ENCODE measurements at regions not wholly inside any gene's neighbourhood (a gene's known extent, or its start where the extent isn't known, plus 50 kb on each side); places are given as distances from the start of the nearest gene placed in this dataset.
"Not testable (repeated sequence)": the region's sequence is repeated elsewhere in the genome, so short reads cannot be mapped to it uniquely, and the experiment has no call there.

- H3K27ac Mint-ChIP-seq (ENCODE audit: unreplicated experiment): no peak overlapping the region
- H3K27me3 Mint-ChIP-seq (ENCODE audit: unreplicated experiment): no peaks in the 10 kb centered on the region
- TF ChIP-seq, protein P1, sequence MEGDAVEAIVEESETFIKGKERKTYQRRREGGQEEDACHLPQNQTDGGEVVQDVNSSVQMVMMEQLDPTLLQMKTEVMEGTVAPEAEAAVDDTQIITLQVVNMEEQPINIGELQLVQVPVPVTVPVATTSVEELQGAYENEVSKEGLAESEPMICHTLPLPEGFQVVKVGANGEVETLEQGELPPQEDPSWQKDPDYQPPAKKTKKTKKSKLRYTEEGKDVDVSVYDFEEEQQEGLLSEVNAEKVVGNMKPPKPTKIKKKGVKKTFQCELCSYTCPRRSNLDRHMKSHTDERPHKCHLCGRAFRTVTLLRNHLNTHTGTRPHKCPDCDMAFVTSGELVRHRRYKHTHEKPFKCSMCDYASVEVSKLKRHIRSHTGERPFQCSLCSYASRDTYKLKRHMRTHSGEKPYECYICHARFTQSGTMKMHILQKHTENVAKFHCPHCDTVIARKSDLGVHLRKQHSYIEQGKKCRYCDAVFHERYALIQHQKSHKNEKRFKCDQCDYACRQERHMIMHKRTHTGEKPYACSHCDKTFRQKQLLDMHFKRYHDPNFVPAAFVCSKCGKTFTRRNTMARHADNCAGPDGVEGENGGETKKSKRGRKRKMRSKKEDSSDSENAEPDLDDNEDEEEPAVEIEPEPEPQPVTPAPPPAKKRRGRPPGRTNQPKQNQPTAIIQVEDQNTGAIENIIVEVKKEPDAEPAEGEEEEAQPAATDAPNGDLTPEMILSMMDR (IDR thresholded peaks at IDR 0.05): no peak
- peaks cover 13% of the 10 kb centered on the region for H3K4me1 Mint-ChIP-seq (ENCODE audit: unreplicated experiment)
- DNase-seq (ENCODE audit: extremely low spot score, unreplicated experiment): no peak
- H3K9me3 Mint-ChIP-seq (ENCODE audit: unreplicated experiment): no peaks in the 10 kb centered on the region
- H3K36me3 Mint-ChIP-seq (ENCODE audit: unreplicated experiment): no peaks in the 10 kb centered on the region
- no peak overlapping the region for H3K4me3 Mint-ChIP-seq (ENCODE audit: unreplicated experiment)
Observed at GRCh38 chr4:53841711-53842110, 222.7 kb downstream of the CHIC2 start.

DNA sequence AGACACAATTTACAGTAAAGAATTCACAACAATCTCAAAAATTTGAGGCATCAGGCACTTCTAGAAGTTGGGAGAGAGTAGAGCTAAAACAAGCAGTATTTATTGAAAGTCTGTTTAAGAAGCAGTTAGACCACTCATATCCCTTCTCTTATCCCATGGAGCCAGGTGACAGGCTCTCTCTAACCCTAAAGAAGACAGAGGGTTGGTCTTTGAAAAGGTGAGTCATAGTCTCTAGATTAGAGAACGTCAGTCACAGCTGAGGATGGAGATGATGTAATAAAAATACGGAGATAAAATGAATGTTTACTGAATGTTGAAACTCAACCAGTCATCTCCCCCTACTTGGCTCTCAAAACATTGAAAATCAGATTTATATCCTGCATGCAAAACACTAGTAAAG, 223.8 kb downstream of the CHIC2 start:
- DNase-seq (ENCODE audit: extremely low spot score, unreplicated experiment): no peak
- Mint-ChIP-seq H3K36me3 (ENCODE audit: unreplicated experiment) (no peaks in the 10 kb centered on the region), H3K4me1 (ENCODE audit: unreplicated experiment) (peaks cover 13% of the 10 kb centered on the region), H3K4me3 (ENCODE audit: unreplicated experiment) (no peak overlapping the region), H3K9me3 (ENCODE audit: unreplicated experiment) (no peaks in the 10 kb centered on the region), H3K27ac (ENCODE audit: unreplicated experiment) (no peak overlapping the region), H3K27me3 (ENCODE audit: unreplicated experiment) (no peaks in the 10 kb centered on the region)
- TF ChIP-seq, protein P1 (IDR thresholded peaks at IDR 0.05): no peak

GRCh38 chr4:53833302-53834003, 231.0 kb downstream of the CHIC2 start:
- H3K9me3 Mint-ChIP-seq (ENCODE audit: unreplicated experiment): peaks cover 15% of the 10 kb centered on the region
- not testable (repeated sequence) for H3K27me3 Mint-ChIP-seq (ENCODE audit: unreplicated experiment); H3K27ac Mint-ChIP-seq (ENCODE audit: unreplicated experiment)

DNA sequence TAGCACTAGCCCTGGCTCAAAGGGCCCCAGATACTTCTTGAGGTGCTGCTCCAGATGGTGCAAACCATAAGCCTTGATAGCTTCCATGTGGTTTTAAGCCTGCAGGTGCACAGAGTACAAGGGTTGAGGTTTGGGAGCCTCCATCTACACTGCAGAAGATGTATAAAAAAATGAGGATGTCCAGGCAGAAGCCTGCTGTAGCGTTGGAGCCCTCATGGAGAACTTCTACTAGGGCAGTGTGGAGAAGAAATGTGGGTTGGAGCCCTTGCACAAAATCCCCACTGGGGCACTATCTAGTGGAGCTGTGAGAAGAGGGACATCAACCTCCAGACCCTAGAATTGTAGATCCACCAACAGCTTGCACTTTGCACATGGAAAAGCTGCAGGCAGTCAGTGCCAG, 231.9 kb downstream of the CHIC2 start:
- TF ChIP-seq, protein P1 (IDR thresholded peaks at IDR 0.05): no peak
- no peak overlapping the region for H3K4me3 Mint-ChIP-seq (ENCODE audit: unreplicated experiment)
- H3K9me3 Mint-ChIP-seq (ENCODE audit: unreplicated experiment): peaks cover 22% of the 10 kb centered on the region
- H3K27me3 Mint-ChIP-seq (ENCODE audit: unreplicated experiment): no peaks in the 10 kb centered on the region
- DNase-seq (ENCODE audit: extremely low spot score, unreplicated experiment): no peak
- H3K27ac Mint-ChIP-seq (ENCODE audit: unreplicated experiment): no peak overlapping the region
- H3K36me3 Mint-ChIP-seq (ENCODE audit: unreplicated experiment): peaks cover 10% of the 10 kb centered on the region
- peaks cover 2% of the 10 kb centered on the region for H3K4me1 Mint-ChIP-seq (ENCODE audit: unreplicated experiment)

More at GRCh38 chr4:53833302-53834003, 231.0 kb downstream of the CHIC2 start:
- DNase-seq (ENCODE audit: extremely low spot score, unreplicated experiment); H3K4me1 Mint-ChIP-seq (ENCODE audit: unreplicated experiment); H3K4me3 Mint-ChIP-seq (ENCODE audit: unreplicated experiment); H3K36me3 Mint-ChIP-seq (ENCODE audit: unreplicated experiment): not testable (repeated sequence)

DNA sequence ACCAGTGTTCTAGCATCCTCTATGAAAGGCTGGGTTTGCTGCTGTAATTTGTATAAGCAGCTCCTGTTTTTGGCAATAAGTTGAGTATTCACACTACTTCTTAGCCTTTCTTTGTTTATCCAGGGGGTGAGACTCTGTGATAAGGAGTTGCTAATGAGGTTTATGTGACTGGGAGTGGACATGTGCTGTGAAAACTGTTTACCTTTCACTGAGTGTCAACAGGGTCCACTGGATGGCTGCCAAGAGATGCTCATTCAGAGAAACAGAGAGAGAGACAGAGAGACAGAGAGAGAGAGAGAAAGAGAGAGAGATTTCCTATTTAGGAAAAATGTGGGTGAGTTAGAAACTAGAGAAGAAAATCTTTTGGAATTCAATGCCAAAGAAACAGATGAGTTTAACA, 233.9 kb downstream of the CHIC2 start:
- Mint-ChIP-seq H3K27me3 (ENCODE audit: unreplicated experiment) (no peaks in the 10 kb centered on the region), H3K9me3 (ENCODE audit: unreplicated experiment) (peaks cover 22% of the 10 kb centered on the region), H3K36me3 (ENCODE audit: unreplicated experiment) (peaks cover 10% of the 10 kb centered on the region), H3K4me3 (ENCODE audit: unreplicated experiment) (no peak overlapping the region), H3K4me1 (ENCODE audit: unreplicated experiment) (peaks cover 2% of the 10 kb centered on the region), H3K27ac (ENCODE audit: unreplicated experiment) (no peak overlapping the region)
- TF ChIP-seq, protein P1 (IDR thresholded peaks at IDR 0.05): no peak
- no peak for DNase-seq (ENCODE audit: extremely low spot score, unreplicated experiment)
